ENCODE measurements at regions not wholly inside any gene's neighbourhood (a gene's known extent, or its start where the extent isn't known, plus 50 kb on each side); places are given as distances from the start of the nearest gene placed in this dataset.

GRCh38 chr13:106107061-106107460 is 428.4 kb downstream of the EFNB2 start:
- in situ Hi-C loops (cut with MboI; ENCODE audit: low sequenced_read_pairs): no loop called here

GRCh38 chr13:106105153-106105552 is 430.3 kb downstream of the EFNB2 start:
- in situ Hi-C loops (cut with MboI; ENCODE audit: low sequenced_read_pairs): no loop called here

GRCh38 chr13:106104281-106104901 is 431.1 kb downstream of the EFNB2 start:
- in situ Hi-C loops (cut with MboI; ENCODE audit: low sequenced_read_pairs): no loop called here

- in situ Hi-C loops (cut with MboI; ENCODE audit: low sequenced_read_pairs): no loop called here
Observed at GRCh38 chr13:106103779-106104178, 431.7 kb downstream of the EFNB2 start.

GRCh38 chr13:106102786-106103185 is 432.7 kb downstream of the EFNB2 start:
- in situ Hi-C loops (cut with MboI; ENCODE audit: low sequenced_read_pairs): no loop called here

GRCh38 chr13:106101201-106101600 is 434.3 kb downstream of the EFNB2 start:
- in situ Hi-C loops (cut with MboI; ENCODE audit: low sequenced_read_pairs): no loop called here

- in situ Hi-C loops (cut with MboI; ENCODE audit: low sequenced_read_pairs): no loop called here
Observed at GRCh38 chr13:106100171-106100919, 435.1 kb downstream of the EFNB2 start.

- in situ Hi-C loops (cut with MboI; ENCODE audit: low sequenced_read_pairs): no loop called here
Observed at GRCh38 chr13:106099765-106100164, 435.7 kb downstream of the EFNB2 start.

GRCh38 chr13:106098778-106099177 is 436.7 kb downstream of the EFNB2 start:
- in situ Hi-C loops (cut with MboI; ENCODE audit: low sequenced_read_pairs): no loop called here

GRCh38 chr13:106096661-106097092 is 438.8 kb downstream of the EFNB2 start:
- in situ Hi-C loops (cut with MboI; ENCODE audit: low sequenced_read_pairs): no loop called here

- in situ Hi-C loops (cut with MboI; ENCODE audit: low sequenced_read_pairs): no loop called here
Observed at GRCh38 chr13:106095919-106096318, 439.5 kb downstream of the EFNB2 start.

GRCh38 chr13:106095406-106095805 is 440.1 kb downstream of the EFNB2 start:
- in situ Hi-C loops (cut with MboI; ENCODE audit: low sequenced_read_pairs): no loop called here

GRCh38 chr13:106090001-106090400 is 445.5 kb downstream of the EFNB2 start:
- in situ Hi-C loops (cut with MboI; ENCODE audit: low sequenced_read_pairs): no loop called here

GRCh38 chr13:106089261-106089980 is 446.0 kb downstream of the EFNB2 start:
- in situ Hi-C loops (cut with MboI; ENCODE audit: low sequenced_read_pairs): loop anchor here (10.0 kb wide), 1 partner anchor 435 kb away; no protein-coding TSS in a partner anchor

- in situ Hi-C loops (cut with MboI; ENCODE audit: low sequenced_read_pairs): loop anchor here (10.0 kb wide), 1 partner anchor 437 kb away; no protein-coding TSS in a partner anchor
Observed at GRCh38 chr13:106088085-106088484, 447.4 kb downstream of the EFNB2 start.

GRCh38 chr13:106087201-106087600 is 448.3 kb downstream of the EFNB2 start:
- in situ Hi-C loops (cut with MboI; ENCODE audit: low sequenced_read_pairs): loop anchor here (10.0 kb wide), 1 partner anchor 438 kb away; no protein-coding TSS in a partner anchor

GRCh38 chr13:106083620-106084350 is 451.7 kb downstream of the EFNB2 start:
- in situ Hi-C loops (cut with MboI; ENCODE audit: low sequenced_read_pairs): loop anchor here (10.0 kb wide), 1 partner anchor 441 kb away; no protein-coding TSS in a partner anchor

GRCh38 chr13:106081221-106081620 is 454.2 kb downstream of the EFNB2 start:
- in situ Hi-C loops (cut with MboI; ENCODE audit: low sequenced_read_pairs): loop anchor here (10.0 kb wide), 1 partner anchor 444 kb away; no protein-coding TSS in a partner anchor

GRCh38 chr13:106078191-106078590 is 457.3 kb downstream of the EFNB2 start:
- in situ Hi-C loops (cut with MboI; ENCODE audit: low sequenced_read_pairs): no loop called here

GRCh38 chr13:106077017-106077416 is 458.4 kb downstream of the EFNB2 start:
- in situ Hi-C loops (cut with MboI; ENCODE audit: low sequenced_read_pairs): no loop called here

GRCh38 chr13:106072014-106072413 is 463.4 kb downstream of the EFNB2 start:
- in situ Hi-C loops (cut with MboI; ENCODE audit: low sequenced_read_pairs): no loop called here

Data from HL-60/S4 (cell line).